ENCODE measurements at regions not wholly inside any gene's neighbourhood (a gene's known extent, or its start where the extent isn't known, plus 50 kb on each side); places are given as distances from the start of the nearest gene placed in this dataset.
A peak's percentile ranks its signal among the peaks of the same experiment; 100 is the strongest.

GRCh38 chr11:92671081-92671480 lies 298.4 kb upstream of the MTNR1B start:
- DNase-seq, result no peak

GRCh38 chr11:92675303-92675702 lies 294.1 kb upstream of the MTNR1B start:
- DNase-seq, result no peak

GRCh38 chr11:92675810-92676209 lies 293.6 kb upstream of the MTNR1B start:
- DNase-seq, result no peak

DNA sequence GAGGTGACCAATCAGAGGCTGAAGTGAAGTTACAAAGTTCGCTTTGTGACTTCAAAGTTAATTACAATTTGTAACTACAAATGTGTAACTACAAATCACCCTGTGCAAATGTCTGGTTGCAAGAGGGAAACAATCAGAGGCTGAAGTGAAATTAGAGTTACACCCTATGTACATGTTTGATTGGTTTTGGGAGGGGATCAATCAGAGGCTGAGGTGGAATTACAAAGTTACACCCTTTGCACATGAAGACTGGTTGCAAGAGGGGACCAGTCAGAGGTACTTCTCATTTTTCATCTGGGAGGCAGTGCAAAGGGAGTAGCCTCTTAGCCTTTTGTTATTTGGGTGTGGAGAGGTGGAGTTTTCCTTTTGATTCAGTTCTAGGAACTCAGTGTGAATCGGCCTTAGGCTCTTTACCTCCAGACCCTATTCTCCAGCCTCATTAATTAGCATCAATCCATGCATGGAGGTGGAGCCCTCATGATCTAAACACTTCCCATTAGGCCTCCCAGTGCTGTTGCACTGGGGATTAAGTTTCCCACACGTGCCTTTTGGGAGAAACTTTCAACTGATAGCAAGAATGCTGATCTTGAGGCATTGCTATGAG lies 291.3 kb upstream of the MTNR1B start:
- DNase-seq, result no peak

DNA sequence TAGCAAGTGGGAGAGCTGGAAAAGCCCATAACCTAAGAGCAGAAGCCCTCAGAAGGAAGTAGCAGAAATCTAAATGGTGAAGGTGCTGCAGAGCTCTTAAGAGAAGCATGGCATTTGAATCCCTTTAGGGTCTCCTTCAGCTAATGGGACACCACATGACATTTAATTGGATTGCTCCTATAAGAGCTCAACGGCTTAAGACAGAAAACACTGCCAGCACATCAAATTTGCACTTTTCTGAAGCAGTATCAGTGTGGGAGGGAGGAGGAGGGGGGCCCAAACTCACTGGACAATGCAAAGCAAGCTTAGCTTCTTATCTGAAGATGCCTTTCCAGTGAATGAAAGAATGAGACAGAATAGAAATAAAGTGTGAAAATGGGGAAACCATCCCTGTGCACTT lies 287.9 kb upstream of the MTNR1B start:
- DNase-seq, result no peak

- no peak for DNase-seq
Measured at GRCh38 chr11:92682136-92682535, 287.3 kb upstream of the MTNR1B start.

DNA sequence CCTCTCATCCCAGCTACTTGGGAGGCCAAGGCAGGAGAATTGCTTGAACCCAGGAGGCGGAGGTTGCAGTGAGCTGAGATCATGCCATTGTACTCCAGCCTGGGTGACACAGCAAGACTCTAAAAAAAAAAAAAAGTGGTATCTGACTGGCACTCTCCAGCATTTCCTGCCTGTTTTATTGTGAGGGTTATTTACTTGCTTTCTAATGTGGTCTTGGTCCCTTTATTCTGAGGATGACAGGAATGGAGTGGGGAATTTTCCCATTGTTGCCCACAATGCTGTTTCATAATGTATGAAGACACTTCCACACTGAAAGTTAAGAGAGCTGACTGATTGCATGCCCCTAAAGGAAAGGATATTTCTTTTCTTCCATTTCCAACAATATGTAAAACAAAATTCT lies 286.5 kb upstream of the MTNR1B start:
- no peak for DNase-seq

DNA sequence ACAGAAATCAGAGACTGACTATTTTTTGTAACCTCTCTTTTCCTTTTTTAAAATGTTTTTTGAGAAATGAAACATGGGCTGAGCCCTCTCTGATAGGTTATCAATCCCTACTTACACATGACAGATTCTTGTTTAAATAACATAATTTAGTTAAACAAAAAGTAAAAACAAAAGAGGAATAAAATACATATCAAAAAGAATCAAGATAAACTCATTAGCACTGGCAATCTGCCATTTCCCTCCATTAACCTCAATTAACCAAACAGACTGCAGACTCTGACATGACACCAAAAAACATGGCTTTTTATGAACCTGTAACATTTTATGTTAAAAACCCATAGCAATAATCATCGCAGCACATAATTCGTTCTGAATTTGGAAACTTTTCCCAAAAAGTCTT lies 284.4 kb upstream of the MTNR1B start:
- DNase-seq, result no peak

- no peak for DNase-seq
Measured at GRCh38 chr11:92687724-92688123, 281.7 kb upstream of the MTNR1B start.

GRCh38 chr11:92688416-92688815 lies 281.0 kb upstream of the MTNR1B start:
- DNase-seq, result no peak

- peak; percentile 19 for DNase-seq
Measured at GRCh38 chr11:92692826-92693546, 276.5 kb upstream of the MTNR1B start.

- no peak for DNase-seq
Measured at GRCh38 chr11:92696076-92696475, 273.4 kb upstream of the MTNR1B start.

DNA sequence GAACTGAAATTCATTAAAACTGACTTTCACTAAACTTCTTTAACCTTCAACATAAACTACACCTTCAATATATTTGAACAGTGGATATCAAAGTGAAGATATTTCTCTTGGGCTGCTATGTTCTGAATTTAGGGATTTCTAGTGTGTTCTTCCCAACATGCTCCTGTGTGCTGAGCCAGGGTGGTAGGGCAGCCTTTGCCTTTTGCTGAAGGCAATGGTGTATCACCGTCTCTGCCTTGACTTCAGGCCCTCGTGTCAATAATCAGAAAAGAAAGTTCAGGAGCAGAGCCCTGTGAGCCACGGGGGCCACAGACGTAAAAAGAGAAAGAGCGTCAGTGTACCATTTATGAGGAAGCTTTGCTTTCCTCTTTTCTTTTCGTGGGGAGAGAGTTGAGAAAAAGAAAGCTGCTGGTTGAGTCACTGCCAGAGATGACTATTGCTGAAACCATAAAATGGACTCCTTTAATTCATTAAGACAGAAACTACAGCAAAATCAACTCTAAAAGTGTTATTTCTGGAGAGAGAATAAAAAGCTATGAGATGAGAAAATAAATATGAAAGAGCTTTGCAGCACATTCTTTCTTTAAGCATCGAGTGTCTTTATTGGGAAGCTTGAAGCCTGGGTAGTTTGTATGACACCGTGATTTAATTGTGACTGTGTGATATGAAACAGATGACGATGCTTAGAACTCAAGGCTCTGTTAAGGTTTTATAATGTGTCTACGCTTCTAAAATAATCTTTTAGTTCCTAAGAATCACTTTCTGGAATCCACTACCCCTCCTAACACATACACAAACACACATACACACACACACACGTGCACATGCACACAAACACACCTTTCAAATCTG lies 271.8 kb upstream of the MTNR1B start:
- peak; percentile 27 for DNase-seq

- DNase-seq, result no peak
Measured at GRCh38 chr11:92698742-92699141, 270.7 kb upstream of the MTNR1B start.

- peak; percentile 47 for DNase-seq
Measured at GRCh38 chr11:92702037-92702804, 267.2 kb upstream of the MTNR1B start.

DNA sequence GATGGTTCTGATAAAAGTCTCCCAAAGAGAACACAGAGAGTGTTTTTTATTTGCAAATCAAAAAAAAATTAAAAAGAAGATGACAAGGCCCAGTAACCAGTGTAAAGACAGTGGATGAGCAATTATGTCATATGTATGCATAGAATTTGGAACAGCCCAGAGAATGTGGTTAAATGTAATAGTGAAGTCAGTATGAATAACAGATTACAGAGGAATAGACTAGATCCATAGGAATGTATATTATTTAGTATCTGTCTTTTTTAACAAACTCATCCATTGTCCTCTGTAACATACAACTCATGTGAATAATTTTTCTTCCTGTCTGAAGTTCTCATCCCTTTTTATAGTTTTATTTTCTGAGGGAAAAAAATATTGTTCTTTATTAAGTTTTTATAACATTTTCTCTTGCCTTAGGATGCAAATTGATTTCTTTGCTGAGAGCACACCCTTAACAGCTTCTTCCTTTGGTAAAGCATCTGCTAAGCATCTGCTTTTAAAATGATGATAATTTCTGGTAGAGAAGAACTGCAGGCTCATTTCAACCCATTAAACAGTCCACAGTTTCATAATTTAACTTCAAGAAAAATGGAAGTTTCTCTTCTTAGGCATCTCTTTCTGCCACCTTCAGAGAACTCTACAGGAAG lies 266.5 kb upstream of the MTNR1B start:
- peak; percentile 90 for DNase-seq

- DNase-seq, result peak; percentile 67
Measured at GRCh38 chr11:92703449-92703830, 266.0 kb upstream of the MTNR1B start.

DNA sequence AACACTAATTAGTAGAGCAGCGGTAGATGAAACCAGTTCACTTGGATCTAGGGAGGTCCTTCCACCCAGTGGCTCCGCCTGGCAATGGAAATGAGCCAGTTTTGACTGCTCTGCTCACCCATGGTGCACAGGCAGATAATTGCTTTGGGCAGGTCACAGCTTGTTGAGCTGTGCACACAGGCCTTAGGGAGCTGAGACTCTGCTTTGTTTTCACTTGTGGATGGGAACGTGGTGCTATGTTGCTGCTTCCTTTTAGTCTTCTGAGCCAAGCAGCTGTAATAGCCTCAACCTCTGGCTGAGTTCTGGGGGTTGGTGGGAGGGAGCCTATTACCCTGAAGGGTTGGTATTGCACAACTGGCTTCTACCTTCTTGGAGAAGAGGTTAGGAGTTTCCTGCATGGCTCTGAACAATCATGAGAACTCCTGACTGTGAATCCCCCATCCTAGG lies 262.3 kb upstream of the MTNR1B start:
- peak; percentile 36 for DNase-seq

DNA sequence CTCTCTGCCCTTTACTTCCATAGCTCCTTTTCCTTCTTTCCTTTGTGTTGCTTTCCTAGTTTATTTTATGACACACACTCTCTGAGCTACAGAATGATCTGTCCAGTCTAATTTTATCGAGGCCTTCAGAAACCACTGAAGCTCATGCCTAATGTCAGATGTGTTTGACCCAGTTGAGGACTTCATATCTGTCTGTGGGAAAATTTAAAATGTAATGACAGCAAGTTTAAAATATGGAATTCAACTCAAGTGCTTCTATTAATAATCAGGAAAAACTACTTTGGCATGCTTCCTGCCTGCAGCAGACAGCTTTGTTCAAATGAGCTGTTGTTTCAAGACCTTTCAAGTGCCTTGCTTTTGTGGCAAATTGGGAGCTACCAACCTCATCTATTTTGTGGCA lies 261.8 kb upstream of the MTNR1B start:
- peak; percentile 57 for DNase-seq

DNA sequence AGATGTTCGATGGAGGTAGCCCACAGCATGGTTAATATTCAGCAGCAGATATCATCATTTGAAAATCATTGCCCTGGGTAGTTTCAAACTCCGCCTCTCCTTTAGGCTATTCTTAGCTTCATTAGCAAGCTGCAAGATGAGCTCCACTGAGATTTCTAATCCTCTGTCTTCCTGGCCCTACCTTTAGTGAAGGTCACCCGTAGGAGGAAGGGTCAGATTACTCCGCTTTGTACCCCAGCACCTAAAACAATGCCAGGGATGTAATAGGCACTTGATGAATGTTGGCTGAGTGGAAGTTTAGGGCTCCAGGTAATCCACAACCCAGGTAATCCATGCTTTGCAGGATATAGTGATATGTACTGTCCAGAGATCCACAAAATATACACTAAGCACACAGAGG lies 260.1 kb upstream of the MTNR1B start:
- DNase-seq, result no peak

- peak; percentile 34 for DNase-seq
Measured at GRCh38 chr11:92711926-92712325, 257.5 kb upstream of the MTNR1B start.

DNA sequence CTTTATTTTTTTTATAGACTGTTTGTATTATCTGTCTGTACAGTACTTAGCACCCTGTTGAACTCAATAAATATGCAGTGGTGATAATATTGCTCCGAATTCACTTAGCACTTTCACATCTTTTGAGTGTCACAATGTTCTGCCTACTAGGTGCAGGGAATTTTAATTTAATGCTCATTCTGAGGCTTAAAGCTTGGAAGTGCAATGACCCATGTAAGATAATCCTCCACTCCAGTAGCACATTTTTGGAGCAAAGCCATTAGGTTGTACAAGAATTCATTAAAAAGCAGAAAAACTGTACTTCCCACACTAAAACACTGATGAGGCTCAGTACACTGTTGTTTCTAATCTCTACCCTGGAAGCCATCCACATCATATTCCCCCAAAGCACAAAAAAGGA lies 255.3 kb upstream of the MTNR1B start:
- no peak for DNase-seq

DNA sequence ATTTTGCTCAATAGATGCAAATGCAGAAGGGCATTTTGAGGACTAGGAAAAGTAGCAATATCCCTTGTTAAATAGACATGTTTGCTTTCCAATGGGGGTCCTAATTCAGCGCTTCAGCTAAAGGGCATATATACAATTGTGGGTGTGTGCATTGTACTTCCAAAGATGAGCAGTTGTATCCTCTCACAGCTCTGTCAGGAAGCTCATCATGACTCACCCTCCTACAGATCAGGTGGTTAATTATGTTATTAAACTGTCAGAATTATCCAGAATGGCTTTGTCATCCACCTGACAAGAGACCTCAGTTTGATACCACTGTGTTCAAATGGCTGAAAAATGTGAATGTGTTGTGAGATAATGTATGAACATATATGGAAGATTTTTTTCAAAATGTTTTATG lies 252.2 kb upstream of the MTNR1B start:
- DNase-seq, result no peak
